Mesendoderm (in vitro differentiated cells): ENCODE measurements at regions not wholly inside any gene's neighbourhood (a gene's known extent, or its start where the extent isn't known, plus 50 kb on each side); places are given as distances from the start of the nearest gene placed in this dataset.
"Not testable (repeated sequence)": the region's sequence is repeated elsewhere in the genome, so short reads cannot be mapped to it uniquely, and the experiment has no call there.

ENCODE experiments used
- DNase-seq: peaks from one replicate; pipeline ENCODE4 v3.0.0; 2013
- H2AK5ac ChIP-seq: 2 replicates; pipeline ENCODE4 v1.6.1; 2013; ENCODE audit warnings: low read length, inconsistent platforms
- H2BK120ac ChIP-seq: 2 replicates; pipeline ENCODE4 v1.6.1; 2013; ENCODE audit warnings: low read depth, mild to moderate bottlenecking, low read length, moderate library complexity, mixed read lengths
- H2BK15ac ChIP-seq: replicated peaks from 2 replicates; pipeline ENCODE4 v1.6.1; 2013; ENCODE audit warnings: low read depth, mild to moderate bottlenecking, moderate library complexity
- H2BK5ac ChIP-seq: 2 replicates; pipeline ENCODE4 v1.6.1; 2013; ENCODE audit warnings: low read length, inconsistent platforms
- H3K18ac ChIP-seq: 2 replicates; pipeline ENCODE4 v1.6.1; 2013; ENCODE audit warnings: mild to moderate bottlenecking, low read length, mixed read lengths
- H3K23ac ChIP-seq: one replicate; pipeline ENCODE4 v1.6.1; 2013; ENCODE audit warnings: low read length
- H3K27ac ChIP-seq: 2 replicates; pipeline ENCODE4 v1.5.1; 2013; ENCODE audit warnings: low read depth, mild to moderate bottlenecking, inconsistent platforms, low read length, moderate library complexity
- H3K27me3 ChIP-seq: 2 replicates; pipeline ENCODE4 v1.6.1; 2013; ENCODE audit warnings: low read length, control low read depth, mild to moderate bottlenecking, inconsistent platforms; ENCODE audit not compliant: insufficient read depth, poor library complexity
- H3K36me3 ChIP-seq: 2 replicates; pipeline ENCODE4 v1.6.1; 2013; ENCODE audit warnings: low read length, inconsistent platforms; ENCODE audit not compliant: control insufficient read depth, insufficient read depth
- H3K4ac ChIP-seq: one replicate; pipeline ENCODE4 v1.6.1; 2013; ENCODE audit warnings: low read depth, mild to moderate bottlenecking, low read length, moderate library complexity
- H3K4me1 ChIP-seq: 2 replicates; pipeline ENCODE4 v1.6.1; 2013; ENCODE audit warnings: low read depth, low read length, inconsistent platforms; ENCODE audit not compliant: control insufficient read depth
- H3K4me2 ChIP-seq: 2 replicates; pipeline ENCODE4 v1.6.1; 2013; ENCODE audit warnings: low read length
- H3K4me3 ChIP-seq: 2 replicates; pipeline ENCODE4 v1.5.1; 2013; ENCODE audit warnings: mild to moderate bottlenecking, low read length
- H3K56ac ChIP-seq: one replicate; pipeline ENCODE4 v1.6.1; 2013; ENCODE audit warnings: low read length
- H3K79me1 ChIP-seq: 2 replicates; pipeline ENCODE4 v1.6.1; 2013; ENCODE audit warnings: low read length, inconsistent platforms
- H3K79me2 ChIP-seq: 2 replicates; pipeline ENCODE4 v1.6.1; 2013; ENCODE audit warnings: mild to moderate bottlenecking, low read length; ENCODE audit not compliant: control insufficient read depth, insufficient read depth
- H3K9ac ChIP-seq: 2 replicates; pipeline ENCODE4 v1.6.1; 2013; ENCODE audit warnings: low read length, inconsistent platforms
- H4K5ac ChIP-seq: one replicate; pipeline ENCODE4 v1.6.1; 2013; ENCODE audit warnings: low read length
- H4K8ac ChIP-seq: one replicate; pipeline ENCODE4 v1.6.1; 2013; ENCODE audit warnings: low read depth, mild to moderate bottlenecking, control low read depth, low read length, moderate library complexity
- WGBS: extraction: QIAGEN DNeasy Blood & Tissue Kit; methylation state at CpG from one replicate; pipeline ENCODE4 v1.1.7; 2013; ENCODE audit warnings: low lambda C conversion rate, missing lambda C conversion rate; ENCODE audit not compliant: insufficient coverage; ENCODE audit errors: extremely low coverage; 5-methylcytosine and 5-hydroxymethylcytosine counted together

DNA sequence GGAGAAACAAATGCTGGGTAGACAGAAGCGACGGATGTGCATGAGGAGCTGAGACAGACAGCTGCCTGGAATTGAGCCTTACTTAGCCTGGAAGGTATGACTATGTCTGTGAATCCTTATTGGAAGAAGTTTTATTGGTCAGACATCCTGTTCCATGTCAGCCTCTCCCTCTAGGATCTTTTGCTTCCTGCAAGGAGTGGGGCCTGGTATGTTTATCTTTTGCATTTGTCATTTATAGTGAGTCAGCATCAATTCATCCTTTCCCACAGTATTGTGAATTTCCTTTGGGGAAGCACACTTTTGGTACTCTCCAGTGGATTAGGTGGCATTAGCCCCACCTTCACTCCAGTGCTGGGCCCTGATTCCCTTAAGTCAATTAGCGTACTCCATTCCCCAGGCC, 74.7 kb downstream of the NPIPB5 start:
- not testable (repeated sequence) for H3K56ac ChIP-seq, H3K79me2 ChIP-seq, H3K27ac ChIP-seq, H3K18ac ChIP-seq, H2AK5ac ChIP-seq, H2BK120ac ChIP-seq, H3K27me3 ChIP-seq, H3K23ac ChIP-seq, H3K79me1 ChIP-seq, H3K9ac ChIP-seq, H2BK5ac ChIP-seq, H3K4me1 ChIP-seq, H3K36me3 ChIP-seq, DNase-seq, H4K8ac ChIP-seq, H3K4me2 ChIP-seq, H3K4ac ChIP-seq, H2BK15ac ChIP-seq, H3K4me3 ChIP-seq, H4K5ac ChIP-seq
- WGBS: no CpG with 5 or more reads among the region's 3 CpGs

DNA sequence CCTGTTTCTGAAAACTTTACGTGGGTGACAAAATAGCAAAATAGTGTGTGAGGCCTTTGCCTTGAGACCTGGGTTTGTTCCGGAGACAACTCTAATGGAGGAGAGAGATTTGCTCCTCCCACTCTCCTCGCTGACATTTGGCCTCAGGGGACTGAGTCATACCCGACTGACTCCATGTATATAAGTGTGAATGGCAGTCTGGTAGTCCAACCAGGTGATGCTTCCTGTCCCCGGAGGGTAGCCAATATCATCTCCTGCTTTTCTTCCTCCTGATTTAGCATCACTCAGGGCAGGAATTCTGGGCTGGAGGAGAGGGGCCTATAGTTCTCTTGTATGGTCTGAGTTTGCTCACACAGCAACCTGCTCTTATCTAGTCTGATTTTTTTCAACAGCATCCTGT, 76.0 kb downstream of the NPIPB5 start:
- H4K5ac ChIP-seq, H3K56ac ChIP-seq, H3K79me2 ChIP-seq, H2BK5ac ChIP-seq, H3K27me3 ChIP-seq, DNase-seq, H2AK5ac ChIP-seq, H4K8ac ChIP-seq, H3K23ac ChIP-seq, H3K79me1 ChIP-seq, H3K36me3 ChIP-seq, H2BK15ac ChIP-seq, H3K27ac ChIP-seq, H3K4me1 ChIP-seq, H2BK120ac ChIP-seq, H3K4ac ChIP-seq, H3K9ac ChIP-seq, H3K4me3 ChIP-seq, H3K18ac ChIP-seq, H3K4me2 ChIP-seq: not testable (repeated sequence)
- WGBS: no CpG with 5 or more reads among the region's 5 CpGs

DNA sequence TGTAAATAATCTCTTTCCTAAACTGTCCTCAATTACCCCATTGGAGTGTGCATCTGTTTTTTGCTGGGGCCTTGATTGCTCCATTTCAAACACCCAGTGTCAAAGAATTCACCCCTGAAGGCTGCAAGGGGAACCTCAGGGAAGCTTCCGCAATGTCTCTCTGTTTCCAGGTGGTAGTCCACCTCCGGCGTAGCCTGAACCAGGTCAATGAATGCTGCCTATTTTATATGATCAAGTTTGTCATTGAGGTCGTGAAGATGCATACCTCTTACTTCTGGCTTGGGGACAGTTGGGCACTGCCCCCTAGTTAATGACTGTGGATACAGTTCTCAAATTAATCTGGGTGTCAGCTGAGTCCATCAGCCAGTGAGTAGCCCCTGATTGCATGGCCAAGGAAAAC, 79.1 kb downstream of the NPIPB5 start:
- H3K4me1 ChIP-seq, H4K8ac ChIP-seq, H2BK120ac ChIP-seq, H3K23ac ChIP-seq, H4K5ac ChIP-seq, H2AK5ac ChIP-seq, H3K27ac ChIP-seq, H3K79me2 ChIP-seq, H3K27me3 ChIP-seq, H3K36me3 ChIP-seq, H3K56ac ChIP-seq, H3K79me1 ChIP-seq, H3K4me3 ChIP-seq, H3K4me2 ChIP-seq, H2BK15ac ChIP-seq, DNase-seq, H3K18ac ChIP-seq, H3K4ac ChIP-seq, H3K9ac ChIP-seq, H2BK5ac ChIP-seq: not testable (repeated sequence)
- no CpG with 5 or more reads among the region's 4 CpGs for WGBS

DNA sequence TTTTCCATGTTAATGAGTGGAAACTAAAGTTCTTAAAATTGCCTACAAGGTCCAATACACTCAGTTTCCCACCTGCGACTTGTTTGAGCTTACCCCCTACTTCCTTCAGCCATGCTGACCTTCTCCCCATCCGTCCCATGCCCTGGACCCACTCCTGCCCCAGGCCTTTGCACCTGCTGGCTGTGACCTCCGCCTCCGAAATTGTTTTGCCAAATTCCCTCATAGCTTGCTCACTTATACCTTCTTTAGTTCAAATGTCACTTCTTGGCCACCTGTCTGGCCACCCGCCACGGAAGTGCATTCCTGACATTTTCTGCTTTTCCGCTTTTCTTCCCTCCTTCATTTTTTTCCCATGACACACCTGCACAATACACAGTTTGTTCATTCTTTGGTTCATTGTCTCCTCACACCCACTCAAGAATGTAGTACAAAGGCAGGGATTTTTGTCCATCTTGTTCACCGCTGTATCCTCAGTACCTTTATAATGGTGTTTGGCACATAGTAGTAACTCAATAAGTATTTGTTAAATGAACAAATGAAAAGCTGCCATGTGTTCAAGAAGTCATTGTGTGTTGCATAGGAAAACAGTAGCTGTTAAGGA, 85.9 kb downstream of the NPIPB5 start:
- not testable (repeated sequence) for H3K79me1 ChIP-seq, H3K27me3 ChIP-seq, H3K23ac ChIP-seq, H3K4me1 ChIP-seq, H3K79me2 ChIP-seq, H2AK5ac ChIP-seq, H2BK120ac ChIP-seq, H3K18ac ChIP-seq, H4K8ac ChIP-seq, H2BK15ac ChIP-seq, H3K4me3 ChIP-seq, H3K27ac ChIP-seq, H3K9ac ChIP-seq, H3K36me3 ChIP-seq, DNase-seq, H4K5ac ChIP-seq, H3K56ac ChIP-seq, H2BK5ac ChIP-seq, H3K4me2 ChIP-seq, H3K4ac ChIP-seq
- no CpG with 5 or more reads among the region's 8 CpGs for WGBS

DNA sequence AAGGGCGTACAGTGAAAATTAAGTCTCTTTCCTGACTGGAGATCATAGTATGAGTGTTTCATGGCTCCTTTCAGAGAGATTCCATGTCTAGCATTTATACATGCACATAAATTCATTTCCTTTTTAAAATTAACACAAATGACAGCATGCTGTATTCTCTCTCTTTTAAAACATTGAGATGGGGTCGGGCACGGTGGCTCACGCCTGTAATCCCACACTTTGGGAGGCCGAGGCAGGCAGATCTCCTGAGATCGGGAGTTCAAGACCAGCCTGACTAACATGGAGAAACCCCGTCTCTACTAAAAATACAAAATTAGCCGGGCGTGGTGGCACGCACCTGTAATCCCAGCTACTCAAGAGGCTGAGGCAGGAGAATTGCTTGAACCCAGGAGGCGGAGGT, 93.1 kb downstream of the NPIPB5 start:
- not testable (repeated sequence) for H3K23ac ChIP-seq
- no CpG with 5 or more reads among the region's 11 CpGs for WGBS

DNA sequence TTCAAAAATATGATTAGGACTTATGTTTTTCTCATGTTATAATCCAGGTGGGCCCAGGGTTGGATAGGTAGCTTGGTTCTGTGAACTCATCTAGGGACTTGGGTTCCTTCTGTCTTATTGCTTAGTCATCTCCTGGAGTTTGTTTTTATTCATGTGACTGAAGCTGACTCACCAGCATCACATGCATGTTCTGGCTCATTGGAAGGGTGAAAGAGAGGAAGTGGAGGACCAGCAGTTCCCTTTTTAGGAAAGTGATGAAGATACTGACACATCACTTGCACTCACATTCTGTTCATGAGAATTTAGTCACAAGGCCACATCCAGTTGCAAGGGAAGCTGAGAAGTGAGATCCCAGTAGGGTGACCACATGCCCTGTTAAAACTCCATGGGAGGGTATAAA, 95.9 kb downstream of the NPIPB5 start:
- not testable (repeated sequence) for H2BK15ac ChIP-seq, H3K4me3 ChIP-seq, H3K4ac ChIP-seq, H3K18ac ChIP-seq, H4K8ac ChIP-seq, DNase-seq, H3K23ac ChIP-seq, H3K27me3 ChIP-seq, H3K56ac ChIP-seq, H3K27ac ChIP-seq, H4K5ac ChIP-seq, H2AK5ac ChIP-seq, H3K36me3 ChIP-seq, H2BK5ac ChIP-seq, H3K4me2 ChIP-seq, H3K4me1 ChIP-seq, H3K79me2 ChIP-seq, H3K79me1 ChIP-seq, H2BK120ac ChIP-seq, H3K9ac ChIP-seq

More for the DNA sequence above, 93.1 kb downstream of the NPIPB5 start:
- H4K5ac ChIP-seq, H2BK120ac ChIP-seq, H2BK15ac ChIP-seq, H3K9ac ChIP-seq, H2AK5ac ChIP-seq, H3K79me2 ChIP-seq, H3K27me3 ChIP-seq, H3K27ac ChIP-seq, H3K4me2 ChIP-seq, H3K4me3 ChIP-seq, H3K79me1 ChIP-seq, H2BK5ac ChIP-seq, H3K18ac ChIP-seq, DNase-seq, H3K4ac ChIP-seq, H4K8ac ChIP-seq, H3K36me3 ChIP-seq, H3K4me1 ChIP-seq, H3K56ac ChIP-seq: not testable (repeated sequence)
